ENCODE measurements at regions not wholly inside any gene's neighbourhood (a gene's known extent, or its start where the extent isn't known, plus 50 kb on each side); places are given as distances from the start of the nearest gene placed in this dataset.
A peak's percentile ranks its signal among the peaks of the same experiment; 100 is the strongest.

- Histone ChIP-seq H3K4me1 (ENCODE audit: control insufficient read depth, insufficient read depth, low read length) (no peaks in the 10 kb centered on the region), H3K9me3 (ENCODE audit: control insufficient read depth, insufficient read depth, low read depth, low read length) (no peaks in the 10 kb centered on the region), H3K4me3 (ENCODE audit: low read depth, low read length) (no peak overlapping the region), H3K27ac (ENCODE audit: extremely low read depth, low read depth, low read length) (no peak overlapping the region), H3K36me3 (ENCODE audit: control insufficient read depth in 2 of 2, insufficient read depth in 1 of 2, low read length in 2 of 2) (no peaks in the 10 kb centered on the region)
- CTCF ChIA-PET: no interaction called here
- no peak for TF ChIP-seq REPIN1 (tag by site-specific recombination; IDR thresholded peaks at IDR 0.05; ENCODE audit: low read depth)
- TF ChIP-seq ZNF692 (tag by site-specific recombination; IDR thresholded peaks at IDR 0.05): no peak
- no peak for TF ChIP-seq MEIS1 (CRISPR knock-in tag; IDR thresholded peaks at IDR 0.05; ENCODE audit: borderline replicate concordance)
- no peak for TF ChIP-seq ZNF2 (tag by site-specific recombination; IDR thresholded peaks at IDR 0.05)
- TF ChIP-seq ZNF416 (tag by site-specific recombination; IDR thresholded peaks at IDR 0.05): no peak
- no peak for TF ChIP-seq ZNF221 (tag by site-specific recombination; IDR thresholded peaks at IDR 0.05; ENCODE audit: borderline replicate concordance)
- TF ChIP-seq ZNF623 (tag by site-specific recombination; IDR thresholded peaks at IDR 0.05): no peak
- POLR2A ChIA-PET: no interaction called here
Observed at GRCh38 chr3:76684946-76685345, 355.0 kb upstream of the ROBO2 start.

GRCh38 chr3:76685858-76686257 lies 354.0 kb upstream of the ROBO2 start:
- ChIA-PET POLR2A (no interaction called here), CTCF (no interaction called here)
- H3K4me3 ChIP-seq (ENCODE audit: low read depth, low read length): no peak overlapping the region
- no peak overlapping the region for H3K27ac ChIP-seq (ENCODE audit: extremely low read depth, low read depth, low read length)
- no peaks in the 10 kb centered on the region for H3K36me3 ChIP-seq (ENCODE audit: control insufficient read depth in 2 of 2, insufficient read depth in 1 of 2, low read length in 2 of 2)
- H3K4me1 ChIP-seq (ENCODE audit: control insufficient read depth, insufficient read depth, low read length): no peaks in the 10 kb centered on the region
- no peaks in the 10 kb centered on the region for H3K9me3 ChIP-seq (ENCODE audit: control insufficient read depth, insufficient read depth, low read depth, low read length)
- no peak for TF ChIP-seq ZNF707 (tag by site-specific recombination; IDR thresholded peaks at IDR 0.05)
- no peak for TF ChIP-seq MZF1 (tag by site-specific recombination; IDR thresholded peaks at IDR 0.05; ENCODE audit: borderline replicate concordance)
- TF ChIP-seq TCF7L2 (IDR thresholded peaks at IDR 0.05; ENCODE audit: borderline replicate concordance, low read depth, low read length): peak; percentile 78

GRCh38 chr3:76687019-76687418 lies 352.9 kb upstream of the ROBO2 start:
- ChIA-PET CTCF (no interaction called here), POLR2A (no interaction called here)
- H3K9me3 ChIP-seq (ENCODE audit: control insufficient read depth, insufficient read depth, low read depth, low read length): no peaks in the 10 kb centered on the region
- no peak overlapping the region for H3K27ac ChIP-seq (ENCODE audit: extremely low read depth, low read depth, low read length)
- TF ChIP-seq ZNF837 (tag by site-specific recombination; IDR thresholded peaks at IDR 0.05) (no peak), KLF9 (tag by site-specific recombination; IDR thresholded peaks at IDR 0.05; ENCODE audit: low read depth) (no peak), OVOL3 (tag by site-specific recombination; IDR thresholded peaks at IDR 0.05) (no peak)
- H3K4me3 ChIP-seq (ENCODE audit: low read depth, low read length): no peak overlapping the region
- H3K4me1 ChIP-seq (ENCODE audit: control insufficient read depth, insufficient read depth, low read length): no peaks in the 10 kb centered on the region
- H3K36me3 ChIP-seq (ENCODE audit: control insufficient read depth in 2 of 2, insufficient read depth in 1 of 2, low read length in 2 of 2): no peaks in the 10 kb centered on the region

- no peaks in the 10 kb centered on the region for H3K9me3 ChIP-seq (ENCODE audit: control insufficient read depth, insufficient read depth, low read depth, low read length)
- ChIA-PET CTCF (no interaction called here), POLR2A (no interaction called here)
- H3K4me3 ChIP-seq (ENCODE audit: low read depth, low read length): no peak overlapping the region
- TF ChIP-seq ZNF629 (tag by site-specific recombination; IDR thresholded peaks at IDR 0.05) (no peak), ZSCAN16 (tag by site-specific recombination; IDR thresholded peaks at IDR 0.05) (no peak), ZNF76 (tag by site-specific recombination; IDR thresholded peaks at IDR 0.05; ENCODE audit: borderline replicate concordance, low read depth) (no peak), ZNF692 (tag by site-specific recombination; IDR thresholded peaks at IDR 0.05) (no peak), SP7 (tag by site-specific recombination; IDR thresholded peaks at IDR 0.05) (no peak), ZNF239 (tag by site-specific recombination; IDR thresholded peaks at IDR 0.05) (no peak), ZNF155 (tag by site-specific recombination; IDR thresholded peaks at IDR 0.05) (no peak), FEZF1 (tag by site-specific recombination; IDR thresholded peaks at IDR 0.05) (no peak), ZNF24 (tag by site-specific recombination; IDR thresholded peaks at IDR 0.05) (no peak), ZNF843 (tag by site-specific recombination; IDR thresholded peaks at IDR 0.05) (no peak), ZNF184 (tag by site-specific recombination; IDR thresholded peaks at IDR 0.05) (no peak), ZXDB (tag by site-specific recombination; IDR thresholded peaks at IDR 0.05) (no peak), HOXD13 (CRISPR knock-in tag; IDR thresholded peaks at IDR 0.05; ENCODE audit: borderline replicate concordance) (no peak), ZNF600 (tag by site-specific recombination; IDR thresholded peaks at IDR 0.05) (no peak), ZNF488 (tag by site-specific recombination; IDR thresholded peaks at IDR 0.05) (no peak), ZEB2 (tag by site-specific recombination; IDR thresholded peaks at IDR 0.05) (no peak)
- H3K27ac ChIP-seq (ENCODE audit: extremely low read depth, low read depth, low read length): no peak overlapping the region
- H3K36me3 ChIP-seq (ENCODE audit: control insufficient read depth in 2 of 2, insufficient read depth in 1 of 2, low read length in 2 of 2): no peaks in the 10 kb centered on the region
- no peaks in the 10 kb centered on the region for H3K4me1 ChIP-seq (ENCODE audit: control insufficient read depth, insufficient read depth, low read length)
Observed at GRCh38 chr3:76694063-76694462, 345.8 kb upstream of the ROBO2 start.
